GM18508 (cell line): ENCODE measurements at regions not wholly inside any gene's neighbourhood (a gene's known extent, or its start where the extent isn't known, plus 50 kb on each side); places are given as distances from the start of the nearest gene placed in this dataset.
"Not testable (repeated sequence)": the region's sequence is repeated elsewhere in the genome, so short reads cannot be mapped to it uniquely, and the experiment has no call there.

Experiments
- ATAC-seq: cut with Tn5 transposase; IDR thresholded peaks from one replicate; pipeline ENCODE4 v1.9.1; 2021; ENCODE audit warnings: moderate number of reproducible peaks; ENCODE audit not compliant: insufficient read depth, unreplicated experiment

GRCh38 chr12:74595696-74596095 is 58.1 kb downstream of the ATXN7L3B start:
- ATAC-seq = no peak

- no peak for ATAC-seq
These were observed 61.2 kb downstream of the ATXN7L3B start for GRCh38 chr12:74598819-74599218.

- no peak for ATAC-seq
These were observed 62.3 kb downstream of the ATXN7L3B start for GRCh38 chr12:74599932-74600331.

GRCh38 chr12:74600817-74601216 is 63.2 kb downstream of the ATXN7L3B start:
- ATAC-seq = not testable (repeated sequence)

- no peak for ATAC-seq
These were observed 65.4 kb downstream of the ATXN7L3B start for GRCh38 chr12:74602881-74603672.

GRCh38 chr12:74608231-74608775 is 70.7 kb downstream of the ATXN7L3B start:
- no peak for ATAC-seq

- ATAC-seq = no peak
These were observed 73.1 kb downstream of the ATXN7L3B start for GRCh38 chr12:74610711-74611110.

GRCh38 chr12:74614426-74614825 is 76.8 kb downstream of the ATXN7L3B start:
- ATAC-seq = no peak

- ATAC-seq = no peak
These were observed 81.4 kb downstream of the ATXN7L3B start for GRCh38 chr12:74619084-74619483.

GRCh38 chr12:74619884-74620283 is 82.2 kb downstream of the ATXN7L3B start:
- no peak for ATAC-seq

- ATAC-seq = no peak
These were observed 83.3 kb downstream of the ATXN7L3B start for GRCh38 chr12:74620921-74621320.

- ATAC-seq = no peak
These were observed 86.6 kb downstream of the ATXN7L3B start for GRCh38 chr12:74624201-74624600.

GRCh38 chr12:74626397-74626796 is 88.8 kb downstream of the ATXN7L3B start:
- ATAC-seq = no peak

GRCh38 chr12:74641262-74641661 is 103.6 kb downstream of the ATXN7L3B start:
- no peak for ATAC-seq

- ATAC-seq = no peak
These were observed 104.1 kb downstream of the ATXN7L3B start for GRCh38 chr12:74641694-74642093.

- no peak for ATAC-seq
These were observed 107.0 kb downstream of the ATXN7L3B start for GRCh38 chr12:74644681-74645080.

- no peak for ATAC-seq
These were observed 109.2 kb downstream of the ATXN7L3B start for GRCh38 chr12:74646831-74647230.

GRCh38 chr12:74647256-74647655 is 109.6 kb downstream of the ATXN7L3B start:
- no peak for ATAC-seq

- ATAC-seq = no peak
These were observed 118.6 kb downstream of the ATXN7L3B start for GRCh38 chr12:74656251-74656650.

- no peak for ATAC-seq
These were observed 122.8 kb downstream of the ATXN7L3B start for GRCh38 chr12:74660442-74660841.

GRCh38 chr12:74663958-74664357 is 126.3 kb downstream of the ATXN7L3B start:
- no peak for ATAC-seq

- ATAC-seq = no peak
These were observed 128.1 kb downstream of the ATXN7L3B start for GRCh38 chr12:74665690-74666089.
